ENCODE measurements at regions not wholly inside any gene's neighbourhood (a gene's known extent, or its start where the extent isn't known, plus 50 kb on each side); places are given as distances from the start of the nearest gene placed in this dataset.

DNA sequence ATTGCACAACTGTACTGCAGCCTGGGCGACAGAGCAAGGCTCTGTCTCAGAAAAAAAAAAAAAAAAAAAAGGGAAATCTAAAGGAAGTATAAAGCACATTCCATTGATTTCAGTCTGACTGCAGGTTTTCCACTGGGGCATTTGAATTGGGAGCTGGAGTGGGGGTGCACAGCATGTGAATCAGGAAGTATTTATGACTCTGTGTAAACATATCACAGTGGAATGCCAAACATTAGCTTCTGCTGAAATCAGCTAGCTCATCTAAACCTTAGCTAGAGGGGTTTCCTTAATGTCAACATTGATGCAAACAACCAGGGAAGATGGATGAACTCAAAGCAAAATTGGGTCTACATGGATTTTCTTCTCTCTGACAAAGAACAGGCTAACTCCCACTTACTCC, 641.0 kb upstream of the EEF2KMT start:
- no peak for DNase-seq (ENCODE audit: low read depth, low spot score)
- CTCF ChIA-PET: no interaction called here

More for the DNA sequence above, 641.0 kb upstream of the EEF2KMT start:
- TF ChIP-seq ELF1 (IDR thresholded peaks at IDR 0.05; ENCODE audit: borderline replicate concordance, low read depth) (no peak), REST (IDR thresholded peaks at IDR 0.05; ENCODE audit: low read depth) (no peak), CBX3 (IDR thresholded peaks at IDR 0.05; ENCODE audit: low read depth) (no peak), SP1 (IDR thresholded peaks at IDR 0.05; ENCODE audit: low read depth) (no peak), EGR1 (IDR thresholded peaks at IDR 0.05; ENCODE audit: low read depth) (no peak), CTCF (IDR thresholded peaks at IDR 0.05 in 2 of 3, conservative IDR thresholded peaks at IDR 0.05 in 1 of 3; ENCODE audit: borderline replicate concordance in 1 of 3, insufficient read depth in 1 of 3, low read depth in 2 of 3, low read length in 2 of 3) (no peak), SRF (IDR thresholded peaks at IDR 0.05; ENCODE audit: low read depth) (no peak), EZH2 (IDR thresholded peaks at IDR 0.05) (no peak), FOSL1 (IDR thresholded peaks at IDR 0.05; ENCODE audit: low read depth) (no peak), RAD21 (IDR thresholded peaks at IDR 0.05; ENCODE audit: low read depth) (no peak), ZNF274 (IDR thresholded peaks at IDR 0.05; ENCODE audit: low read depth, low read length) (no peak), EZH2phosphoT487 (IDR thresholded peaks at IDR 0.05; ENCODE audit: borderline replicate concordance) (no peak), ZFX (IDR thresholded peaks at IDR 0.05) (no peak)
- TF ChIP-seq, protein P1, sequence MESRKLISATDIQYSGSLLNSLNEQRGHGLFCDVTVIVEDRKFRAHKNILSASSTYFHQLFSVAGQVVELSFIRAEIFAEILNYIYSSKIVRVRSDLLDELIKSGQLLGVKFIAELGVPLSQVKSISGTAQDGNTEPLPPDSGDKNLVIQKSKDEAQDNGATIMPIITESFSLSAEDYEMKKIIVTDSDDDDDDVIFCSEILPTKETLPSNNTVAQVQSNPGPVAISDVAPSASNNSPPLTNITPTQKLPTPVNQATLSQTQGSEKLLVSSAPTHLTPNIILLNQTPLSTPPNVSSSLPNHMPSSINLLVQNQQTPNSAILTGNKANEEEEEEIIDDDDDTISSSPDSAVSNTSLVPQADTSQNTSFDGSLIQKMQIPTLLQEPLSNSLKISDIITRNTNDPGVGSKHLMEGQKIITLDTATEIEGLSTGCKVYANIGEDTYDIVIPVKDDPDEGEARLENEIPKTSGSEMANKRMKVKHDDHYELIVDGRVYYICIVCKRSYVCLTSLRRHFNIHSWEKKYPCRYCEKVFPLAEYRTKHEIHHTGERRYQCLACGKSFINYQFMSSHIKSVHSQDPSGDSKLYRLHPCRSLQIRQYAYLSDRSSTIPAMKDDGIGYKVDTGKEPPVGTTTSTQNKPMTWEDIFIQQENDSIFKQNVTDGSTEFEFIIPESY (IDR thresholded peaks at IDR 0.05; ENCODE audit: extremely low read depth, insufficient replicate concordance, low read length): no peak
- Histone ChIP-seq H4K20me1 (ENCODE audit: insufficient read depth) (no peaks in the 10 kb centered on the region), H2AFZ (ENCODE audit: low read depth, low read length, poor library complexity, severe bottlenecking) (no peak overlapping the region), H3K4me1 (ENCODE audit: control insufficient read depth in 1 of 2, insufficient read depth in 2 of 2, low read length in 2 of 2) (no peaks in the 10 kb centered on the region), H3K27me3 (ENCODE audit: insufficient read depth, low read length) (no peaks in the 10 kb centered on the region), H3K79me2 (ENCODE audit: insufficient read depth, low read length) (no peaks in the 10 kb centered on the region), H3K4me2 (ENCODE audit: low read length) (no peak overlapping the region), H3K4me3 (replicated peaks in 1 of 2; ENCODE audit: low read depth in 1 of 2, low read length in 2 of 2) (no peak overlapping the region), H3K9me2 (ENCODE audit: insufficient read depth) (no peaks in the 10 kb centered on the region), H3K27ac (ENCODE audit: low read depth, low read length) (no peak overlapping the region), H3K9ac (ENCODE audit: low read length) (no peak overlapping the region), H3K36me3 (ENCODE audit: control insufficient read depth in 1 of 2, insufficient read depth in 2 of 2, low read length in 2 of 2) (no peaks in the 10 kb centered on the region), H3K9me3 (ENCODE audit: control insufficient read depth in 1 of 2, insufficient read depth in 1 of 2, low read depth in 1 of 2, low read length in 2 of 2) (peaks cover 0 to 4% of the 10 kb centered on the region in 2 experiments; a peak in 1 of 4 replicates)
- POLR2A ChIA-PET: no interaction called here
- RAD21 ChIA-PET (ENCODE audit: low non-redundant PET in 1 of 2, low total read pairs in 2 of 2, uncharacterized antibody in 2 of 2, unreplicated experiment in 2 of 2): no interaction called here
- BruUV-seq (replicated peaks): no TSS peak
- ATAC-seq: no peak
- intact Hi-C loops (cut with micrococcal nuclease): no loop called here
